Muscle of arm (tissue), 1 donor: ENCODE measurements at regions not wholly inside any gene's neighbourhood (a gene's known extent, or its start where the extent isn't known, plus 50 kb on each side); places are given as distances from the start of the nearest gene placed in this dataset.

Source experiments
- DNase-seq: peaks from one replicate; pipeline ENCODE4 v3.0.0-alpha.2; 2013

GRCh38 chr11:115564851-115565250 is 60.6 kb upstream of the CADM1 start:
- no peak for DNase-seq

- DNase-seq, result no peak
Observed at GRCh38 chr11:115561116-115561515, 56.9 kb upstream of the CADM1 start.

- no peak for DNase-seq
Observed at GRCh38 chr11:115558635-115559034, 54.4 kb upstream of the CADM1 start.

DNA sequence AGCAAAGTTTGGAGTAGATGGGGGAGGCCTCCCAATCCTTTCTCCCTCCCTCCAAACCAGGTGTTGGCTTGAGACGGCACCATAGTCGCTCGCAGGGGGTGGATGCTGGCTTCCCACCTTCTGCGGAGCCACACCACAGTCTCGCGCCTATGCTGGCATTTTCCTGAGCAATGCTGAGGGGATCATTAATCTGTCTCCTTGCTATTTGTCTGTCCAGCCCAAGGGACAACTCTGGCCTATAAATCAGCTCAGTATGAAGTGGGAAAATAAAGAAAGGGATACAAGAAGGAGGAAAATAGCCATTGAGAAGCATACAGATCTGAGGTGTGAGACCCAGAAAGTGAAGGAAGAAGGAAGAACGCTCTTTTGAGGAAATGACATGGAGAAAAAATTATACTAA is 53.5 kb upstream of the CADM1 start:
- no peak for DNase-seq

DNA sequence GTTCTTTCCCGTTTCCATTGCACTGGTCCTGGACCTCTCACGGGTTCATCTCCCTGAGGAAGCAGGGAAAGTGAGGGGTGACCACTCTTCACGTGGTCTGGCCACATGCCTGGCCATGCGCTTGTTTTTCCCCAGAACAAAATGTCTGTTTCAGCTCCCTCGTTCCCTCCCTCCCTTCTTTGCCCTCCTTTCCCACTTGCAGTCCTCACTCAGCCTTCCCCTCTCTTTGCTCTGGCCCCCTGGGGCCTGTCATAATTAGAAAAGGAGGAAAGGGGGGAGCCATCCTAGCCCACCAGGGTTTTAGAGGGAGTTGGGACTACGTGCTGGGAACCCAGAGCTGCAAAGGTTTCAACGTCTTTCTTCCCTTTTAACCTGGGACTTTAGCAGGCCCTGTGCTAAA is 52.8 kb upstream of the CADM1 start:
- no peak for DNase-seq

DNA sequence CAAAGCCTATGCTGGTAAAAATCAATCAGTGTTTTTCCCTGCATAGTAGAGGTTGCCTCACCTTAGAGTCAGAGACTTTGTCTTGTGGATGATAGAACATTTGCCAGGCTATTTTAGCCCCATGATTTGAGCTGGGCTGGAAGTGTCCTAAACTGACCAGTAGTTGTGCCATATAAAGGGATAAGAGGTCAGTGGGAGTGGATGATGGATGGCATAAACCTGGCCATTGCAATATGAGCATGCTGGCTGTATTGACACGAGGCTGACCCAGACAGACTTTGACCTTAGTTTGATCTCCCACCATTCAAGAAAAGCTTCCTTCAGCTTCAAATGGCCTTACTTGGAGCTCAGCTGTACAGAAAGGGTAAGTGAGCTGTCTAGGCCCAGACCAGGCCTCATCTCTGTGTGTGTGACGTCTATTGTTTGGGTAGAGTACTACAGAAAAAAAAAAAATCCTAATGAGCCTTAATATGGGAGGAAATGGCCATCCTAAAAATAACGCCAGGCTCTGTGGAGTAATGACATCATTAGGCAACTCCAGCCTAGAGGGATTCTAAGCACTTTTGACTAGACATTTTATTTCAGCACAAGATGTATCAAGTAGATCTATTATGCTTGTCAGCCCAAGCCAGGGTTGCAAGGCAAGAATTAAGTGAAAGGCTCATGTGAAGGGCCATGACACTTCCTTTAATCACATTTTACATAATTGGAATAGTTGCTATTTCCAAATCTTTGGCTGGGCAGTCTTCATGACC is 51.3 kb upstream of the CADM1 start:
- no peak for DNase-seq
